NCI-H524 treated with DMSO at 0.1 percent for 48 hours (cell line): ENCODE measurements at regions not wholly inside any gene's neighbourhood (a gene's known extent, or its start where the extent isn't known, plus 50 kb on each side); places are given as distances from the start of the nearest gene placed in this dataset.
A peak's percentile ranks its signal among the peaks of the same experiment; 100 is the strongest.

Source experiments
- DNase-seq: peaks from one replicate; lab custom pipeline; 2025; lab: John Stamatoyannopoulos, UW

GRCh38 chr13:99123101-99124045, 77.3 kb upstream of the UBAC2 start:
- no peak for DNase-seq

DNA sequence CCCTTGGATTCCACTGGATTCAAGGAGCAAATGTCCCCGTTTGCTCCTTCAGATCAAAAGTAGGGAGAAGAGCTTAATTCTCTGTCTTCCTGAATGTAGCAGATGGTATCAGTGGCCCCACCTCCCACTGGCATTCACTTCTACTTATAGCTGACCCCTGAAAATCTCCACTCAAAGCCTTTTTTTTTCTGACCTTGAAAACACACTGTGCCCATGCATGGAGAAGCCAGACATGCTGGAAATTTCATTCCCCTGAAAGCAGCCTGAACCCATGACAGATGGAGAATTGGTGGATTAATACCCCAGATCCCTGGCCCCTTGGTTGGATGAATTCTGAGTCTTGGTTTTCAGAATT, 76.6 kb upstream of the UBAC2 start:
- peak; percentile 61 for DNase-seq

- DNase-seq: no peak
These were observed 75.8 kb upstream of the UBAC2 start for GRCh38 chr13:99124794-99125316.

DNA sequence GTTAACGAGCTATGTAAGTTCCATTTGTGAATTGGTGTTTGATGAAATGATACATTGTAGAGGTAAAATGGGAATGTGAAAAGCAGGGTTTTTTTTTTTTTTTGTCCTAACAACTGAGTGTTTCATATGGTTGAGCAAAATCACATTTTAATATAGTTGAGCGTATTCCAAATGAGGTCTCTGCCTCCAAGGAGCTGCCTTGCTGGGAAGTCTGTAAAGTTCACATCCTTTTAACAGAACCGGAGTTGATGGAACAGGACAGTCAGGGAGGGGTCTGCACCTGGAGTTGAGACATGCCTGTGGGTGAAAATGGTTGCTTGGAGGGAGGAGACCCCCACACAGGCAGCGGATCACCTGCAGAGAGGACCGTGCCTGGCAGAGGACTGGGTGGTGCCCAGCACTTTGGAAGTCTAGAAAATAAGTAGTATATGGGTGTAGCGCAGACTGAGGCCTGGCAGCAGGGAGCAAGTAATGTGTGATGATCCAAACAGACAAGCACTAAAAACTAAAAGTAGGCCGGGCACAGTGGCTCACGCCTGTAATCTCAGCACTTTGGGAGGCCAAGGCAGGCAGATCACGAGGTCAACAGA, 75.2 kb upstream of the UBAC2 start:
- DNase-seq: no peak

DNA sequence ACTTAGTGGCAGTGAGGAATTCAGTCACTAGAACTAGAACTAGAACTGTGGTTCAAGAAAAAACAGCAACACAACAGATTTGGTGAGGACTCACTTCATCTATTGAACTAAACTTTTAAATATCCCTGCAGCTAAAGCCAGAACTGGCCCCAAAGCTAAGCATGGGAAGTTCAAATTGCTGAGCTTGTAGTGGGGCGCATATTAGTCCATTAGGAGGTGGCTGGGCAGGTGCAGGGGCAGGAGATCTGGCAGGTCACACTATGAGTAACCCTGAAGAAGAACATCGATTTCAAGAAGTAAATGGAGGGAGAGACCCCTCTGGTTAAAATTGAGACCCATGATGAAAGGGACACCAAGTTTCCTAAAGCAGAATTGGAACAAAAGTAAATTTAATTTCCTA, 73.8 kb upstream of the UBAC2 start:
- DNase-seq: no peak

DNA sequence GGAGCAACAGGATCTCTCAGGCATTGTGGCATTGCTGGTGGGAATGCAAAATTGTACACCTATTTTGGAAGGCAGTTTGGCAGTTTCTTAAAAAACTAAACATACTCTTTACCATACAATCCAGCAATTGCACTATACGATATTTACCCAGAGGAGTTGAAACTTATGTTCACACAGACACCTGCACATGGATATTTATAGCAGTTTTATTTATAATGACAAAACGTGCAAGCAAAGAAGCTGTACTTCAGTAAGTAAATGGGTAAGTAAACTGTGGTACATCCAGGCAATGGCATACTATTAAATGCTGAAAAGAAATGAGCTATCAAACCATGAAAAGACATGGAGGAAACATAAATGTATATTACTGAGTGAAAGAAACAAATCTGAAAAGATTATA, 71.6 kb upstream of the UBAC2 start:
- DNase-seq: no peak

DNA sequence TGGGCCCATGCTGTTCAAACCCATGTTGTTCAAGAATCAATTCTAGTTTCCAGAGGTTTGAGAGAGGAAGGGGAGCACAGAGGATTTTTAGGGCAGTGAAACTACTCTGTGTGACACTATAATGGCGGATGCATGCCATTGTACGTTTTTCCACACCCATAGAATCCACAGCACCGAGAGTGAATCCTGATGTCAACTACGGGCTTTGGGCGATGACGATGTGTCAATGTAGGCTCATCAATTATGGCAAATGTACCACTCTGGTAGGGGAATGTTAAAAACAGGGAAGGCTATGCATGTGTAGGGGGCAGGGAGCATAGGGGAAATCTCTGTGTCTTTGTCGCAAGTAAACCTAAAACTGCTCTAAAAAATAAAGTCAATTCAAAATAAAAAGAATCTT, 70.7 kb upstream of the UBAC2 start:
- no peak for DNase-seq

GRCh38 chr13:99131410-99131809, 69.2 kb upstream of the UBAC2 start:
- DNase-seq: no peak

DNA sequence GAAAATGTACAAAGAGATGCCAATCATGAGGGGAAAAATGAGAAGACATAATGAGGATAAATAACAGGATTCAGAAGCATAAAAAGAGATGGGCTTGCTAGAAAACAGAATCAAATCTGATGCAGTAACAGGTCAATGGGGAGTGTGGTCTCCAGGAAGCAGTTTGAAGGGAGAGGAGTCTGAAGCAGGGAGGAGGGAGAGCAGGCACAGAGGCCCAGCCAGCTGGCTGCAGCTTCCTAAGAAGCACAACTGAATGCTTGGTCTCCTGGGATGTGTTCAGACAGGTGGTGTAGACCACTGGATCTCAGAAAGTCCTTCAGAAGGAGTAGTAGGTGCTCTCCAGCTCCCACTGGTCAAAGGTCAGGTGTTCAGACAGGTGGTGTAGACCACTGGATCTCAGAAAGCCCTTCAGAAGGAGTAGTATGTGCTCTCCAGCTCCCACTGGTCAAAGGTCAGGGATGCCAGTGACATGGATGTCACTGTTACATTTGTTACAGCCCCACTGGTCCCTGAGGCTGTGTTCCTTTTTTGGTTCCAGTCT, 68.3 kb upstream of the UBAC2 start:
- DNase-seq: no peak

- no peak for DNase-seq
These were observed 67.4 kb upstream of the UBAC2 start for GRCh38 chr13:99133230-99133629.

DNA sequence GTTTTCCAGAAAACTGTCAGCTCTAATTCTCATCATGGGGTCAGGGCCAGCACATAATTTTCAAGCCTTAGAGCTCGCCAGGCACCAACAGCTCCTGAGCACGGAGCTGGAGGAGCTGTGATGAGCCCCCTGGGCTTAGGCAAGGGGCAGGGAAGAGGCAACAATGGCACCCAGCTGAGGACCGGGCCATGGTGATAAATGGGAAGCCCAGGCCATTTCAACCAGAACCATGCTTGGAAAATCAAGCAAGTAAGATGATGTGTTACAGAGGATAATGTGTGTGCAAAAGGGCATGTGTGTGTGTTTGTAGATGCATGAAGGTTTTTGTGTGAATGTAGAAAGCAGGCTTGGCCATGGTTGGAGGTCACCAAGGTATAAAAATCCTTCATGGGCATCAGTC, 66.8 kb upstream of the UBAC2 start:
- no peak for DNase-seq

DNA sequence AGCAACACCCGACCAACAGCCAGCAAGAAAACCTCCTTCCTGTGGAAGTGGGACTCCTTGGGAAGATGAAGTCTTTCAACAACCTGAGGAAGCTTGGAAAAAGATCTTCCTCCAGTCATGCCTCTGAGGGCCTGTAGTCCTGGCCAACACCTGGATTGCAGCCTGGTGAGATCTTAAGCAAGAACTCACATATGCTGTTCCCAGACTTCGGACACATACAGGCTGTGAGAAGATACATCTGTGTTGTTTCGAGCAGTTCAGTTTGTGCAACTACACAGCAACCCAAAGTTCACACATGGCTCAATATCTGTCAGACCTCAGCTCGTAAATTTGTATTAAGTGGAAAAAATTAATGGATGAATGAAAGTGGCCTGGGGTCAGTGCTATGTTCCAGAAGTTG, 65.1 kb upstream of the UBAC2 start:
- no peak for DNase-seq

GRCh38 chr13:99136427-99136954, 64.2 kb upstream of the UBAC2 start:
- no peak for DNase-seq

GRCh38 chr13:99140831-99141230, 59.8 kb upstream of the UBAC2 start:
- DNase-seq: no peak

- DNase-seq: no peak
These were observed 56.8 kb upstream of the UBAC2 start for GRCh38 chr13:99143904-99144303.

DNA sequence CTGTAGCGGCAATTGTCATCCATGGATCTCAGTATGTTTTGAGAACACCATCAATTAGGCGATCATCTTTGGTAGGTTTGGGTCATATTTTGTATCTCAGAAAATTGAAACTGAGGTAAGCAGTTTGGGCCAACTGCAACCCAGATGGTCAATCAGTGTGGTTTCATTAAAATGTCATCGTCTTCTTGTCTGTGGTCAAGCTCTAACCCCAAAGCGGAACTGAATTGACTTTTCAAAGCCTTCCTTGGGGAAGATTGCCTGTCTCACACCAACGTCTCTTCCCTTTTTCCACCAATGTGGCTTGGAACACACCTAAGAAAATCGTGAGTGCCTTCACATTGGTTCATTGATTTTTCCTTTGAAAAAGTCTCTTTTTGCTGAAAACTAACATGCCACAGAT, 56.3 kb upstream of the UBAC2 start:
- DNase-seq: no peak

DNA sequence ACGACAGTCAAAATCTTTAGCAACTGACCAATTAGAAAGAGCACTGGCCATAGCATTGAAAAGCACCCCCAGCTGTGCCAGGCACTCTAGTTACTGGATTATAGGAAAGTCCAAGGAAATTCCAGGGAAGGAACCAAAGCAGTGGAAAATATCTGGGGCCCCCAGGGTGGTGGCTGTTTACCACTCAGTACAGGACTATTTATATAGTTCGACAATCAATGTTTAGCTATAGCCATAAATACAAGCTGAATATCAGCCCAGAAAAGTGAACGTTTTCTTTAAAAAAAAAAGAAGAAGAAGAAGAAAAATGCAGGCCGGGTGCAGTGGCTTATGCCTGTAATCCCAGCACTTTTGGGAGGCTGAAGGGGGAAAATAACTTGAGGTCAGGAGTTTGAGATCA, 55.2 kb upstream of the UBAC2 start:
- DNase-seq: no peak

- DNase-seq: no peak
These were observed 49.9 kb upstream of the UBAC2 start for GRCh38 chr13:99150575-99151361.
